Ishikawa (cell line): ENCODE measurements at regions not wholly inside any gene's neighbourhood (a gene's known extent, or its start where the extent isn't known, plus 50 kb on each side); places are given as distances from the start of the nearest gene placed in this dataset.

Experiments
- CEBPB ChIP-seq: IDR thresholded peaks from 2 replicates; pipeline ENCODE4 v1.6.1; 2012
- CREB1 ChIP-seq: IDR thresholded peaks from 2 replicates; pipeline ENCODE4 v1.6.1; 2012; ENCODE audit warnings: low read depth
- EGR1 ChIP-seq: IDR thresholded peaks from 2 replicates; pipeline ENCODE4 v1.6.1; 2012
- EP300 ChIP-seq: IDR thresholded peaks from 2 replicates; pipeline ENCODE4 v1.6.1; 2012; ENCODE audit warnings: borderline replicate concordance
- FOXM1 ChIP-seq: IDR thresholded peaks from 2 replicates; pipeline ENCODE4 v1.6.1; 2012; ENCODE audit warnings: low read depth, borderline replicate concordance
- NFIC ChIP-seq: IDR thresholded peaks from 2 replicates; pipeline ENCODE4 v1.6.1; 2012
- RAD21 ChIP-seq: IDR thresholded peaks from 2 replicates; pipeline ENCODE4 v1.6.1; 2012; ENCODE audit warnings: low read depth
- TAF1 ChIP-seq: IDR thresholded peaks from 2 replicates; pipeline ENCODE4 v1.6.1; 2012; ENCODE audit warnings: low read depth, mild to moderate bottlenecking
- TCF12 ChIP-seq: IDR thresholded peaks from 2 replicates; pipeline ENCODE4 v1.6.1; 2012; ENCODE audit warnings: low read depth
- YY1 ChIP-seq: IDR thresholded peaks from 2 replicates; pipeline ENCODE4 v1.6.1; 2012; ENCODE audit warnings: low read depth
- TF ChIP-seq, protein P1 (sequence below): IDR thresholded peaks from 2 replicates; pipeline ENCODE4 v1.6.1; 2012
- TF ChIP-seq, protein P2 (sequence below): IDR thresholded peaks from 2 replicates; pipeline ENCODE4 v1.6.1; 2012; ENCODE audit warnings: low read depth, mild to moderate bottlenecking
- TF ChIP-seq, protein P3 (sequence below): IDR thresholded peaks from 2 replicates; pipeline ENCODE4 v1.6.1; 2012

DNA sequence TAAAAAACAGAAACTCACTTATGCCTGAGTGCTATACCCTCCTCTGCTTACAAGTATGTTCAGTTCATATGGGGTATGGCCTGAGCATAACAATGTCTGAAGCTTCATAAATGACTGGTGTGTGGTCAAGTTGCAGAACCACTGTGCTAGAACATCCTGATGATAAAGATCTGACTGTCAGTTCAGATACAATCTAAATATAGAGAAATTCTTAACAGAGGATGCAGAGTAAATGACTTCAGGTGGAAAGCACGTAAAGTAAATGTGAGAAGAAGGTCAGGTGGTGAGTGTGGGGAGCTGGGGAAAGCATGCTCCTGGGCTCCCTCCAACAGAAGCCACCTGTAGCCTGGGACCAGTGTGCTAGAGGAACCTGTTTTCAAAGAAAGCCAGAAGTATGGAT is 926.2 kb downstream of the TSN start:
- TF ChIP-seq TAF1 (no peak), EGR1 (no peak), CEBPB (no peak), FOXM1 (no peak), YY1 (no peak), RAD21 (no peak), EP300 (no peak), CREB1 (no peak), TCF12 (no peak), NFIC (no peak)
- TF ChIP-seq, protein P1, sequence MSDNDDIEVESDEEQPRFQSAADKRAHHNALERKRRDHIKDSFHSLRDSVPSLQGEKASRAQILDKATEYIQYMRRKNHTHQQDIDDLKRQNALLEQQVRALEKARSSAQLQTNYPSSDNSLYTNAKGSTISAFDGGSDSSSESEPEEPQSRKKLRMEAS, result no peak
- TF ChIP-seq, protein P2, sequence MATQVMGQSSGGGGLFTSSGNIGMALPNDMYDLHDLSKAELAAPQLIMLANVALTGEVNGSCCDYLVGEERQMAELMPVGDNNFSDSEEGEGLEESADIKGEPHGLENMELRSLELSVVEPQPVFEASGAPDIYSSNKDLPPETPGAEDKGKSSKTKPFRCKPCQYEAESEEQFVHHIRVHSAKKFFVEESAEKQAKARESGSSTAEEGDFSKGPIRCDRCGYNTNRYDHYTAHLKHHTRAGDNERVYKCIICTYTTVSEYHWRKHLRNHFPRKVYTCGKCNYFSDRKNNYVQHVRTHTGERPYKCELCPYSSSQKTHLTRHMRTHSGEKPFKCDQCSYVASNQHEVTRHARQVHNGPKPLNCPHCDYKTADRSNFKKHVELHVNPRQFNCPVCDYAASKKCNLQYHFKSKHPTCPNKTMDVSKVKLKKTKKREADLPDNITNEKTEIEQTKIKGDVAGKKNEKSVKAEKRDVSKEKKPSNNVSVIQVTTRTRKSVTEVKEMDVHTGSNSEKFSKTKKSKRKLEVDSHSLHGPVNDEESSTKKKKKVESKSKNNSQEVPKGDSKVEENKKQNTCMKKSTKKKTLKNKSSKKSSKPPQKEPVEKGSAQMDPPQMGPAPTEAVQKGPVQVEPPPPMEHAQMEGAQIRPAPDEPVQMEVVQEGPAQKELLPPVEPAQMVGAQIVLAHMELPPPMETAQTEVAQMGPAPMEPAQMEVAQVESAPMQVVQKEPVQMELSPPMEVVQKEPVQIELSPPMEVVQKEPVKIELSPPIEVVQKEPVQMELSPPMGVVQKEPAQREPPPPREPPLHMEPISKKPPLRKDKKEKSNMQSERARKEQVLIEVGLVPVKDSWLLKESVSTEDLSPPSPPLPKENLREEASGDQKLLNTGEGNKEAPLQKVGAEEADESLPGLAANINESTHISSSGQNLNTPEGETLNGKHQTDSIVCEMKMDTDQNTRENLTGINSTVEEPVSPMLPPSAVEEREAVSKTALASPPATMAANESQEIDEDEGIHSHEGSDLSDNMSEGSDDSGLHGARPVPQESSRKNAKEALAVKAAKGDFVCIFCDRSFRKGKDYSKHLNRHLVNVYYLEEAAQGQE, result no peak
- TF ChIP-seq, protein P3, sequence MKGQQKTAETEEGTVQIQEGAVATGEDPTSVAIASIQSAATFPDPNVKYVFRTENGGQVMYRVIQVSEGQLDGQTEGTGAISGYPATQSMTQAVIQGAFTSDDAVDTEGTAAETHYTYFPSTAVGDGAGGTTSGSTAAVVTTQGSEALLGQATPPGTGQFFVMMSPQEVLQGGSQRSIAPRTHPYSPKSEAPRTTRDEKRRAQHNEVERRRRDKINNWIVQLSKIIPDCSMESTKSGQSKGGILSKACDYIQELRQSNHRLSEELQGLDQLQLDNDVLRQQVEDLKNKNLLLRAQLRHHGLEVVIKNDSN, result no peak
